H9 (cell line): ENCODE measurements at regions not wholly inside any gene's neighbourhood (a gene's known extent, or its start where the extent isn't known, plus 50 kb on each side); places are given as distances from the start of the nearest gene placed in this dataset.

Experiments used
- DNase-seq: peaks from one replicate; pipeline ENCODE4 v3.0.0-alpha.2; 2017
- H2AFZ ChIP-seq: one replicate; pipeline ENCODE4 v1.6.1; 2013; ENCODE audit warnings: mild to moderate bottlenecking, low read length, control low read depth, moderate library complexity
- H2AK5ac ChIP-seq: 2 replicates; pipeline ENCODE4 v1.6.1; 2013; ENCODE audit warnings: low read length, control low read depth, mixed read lengths; ENCODE audit not compliant: insufficient read length
- H2BK120ac ChIP-seq: one replicate; pipeline ENCODE4 v1.6.1; 2013; ENCODE audit warnings: low read depth, mild to moderate bottlenecking, low read length, control low read depth, inconsistent platforms; ENCODE audit not compliant: poor library complexity, severe bottlenecking
- H2BK12ac ChIP-seq: 2 replicates; pipeline ENCODE4 v1.6.1; 2013; ENCODE audit warnings: low read length, control low read depth, mixed read lengths, low read depth; ENCODE audit not compliant: insufficient read length
- H2BK15ac ChIP-seq: 2 replicates; pipeline ENCODE4 v1.6.1; 2013; ENCODE audit warnings: low read depth, low read length, control low read depth
- H2BK20ac ChIP-seq: one replicate; pipeline ENCODE4 v1.6.1; 2013; ENCODE audit warnings: low read depth, mild to moderate bottlenecking, low read length, control low read depth, inconsistent platforms; ENCODE audit not compliant: poor library complexity, severe bottlenecking
- H2BK5ac ChIP-seq: 2 replicates; pipeline ENCODE4 v1.6.1; 2013; ENCODE audit warnings: low read length, control low read depth, mixed read lengths; ENCODE audit not compliant: insufficient read length
- H3K14ac ChIP-seq: 2 replicates; pipeline ENCODE4 v1.6.1; 2013; ENCODE audit warnings: low read length, control low read depth; ENCODE audit not compliant: insufficient read depth
- H3K18ac ChIP-seq: 2 replicates; pipeline ENCODE4 v1.6.1; 2013; ENCODE audit warnings: low read depth, mild to moderate bottlenecking, mixed read lengths, low read length, control low read depth; ENCODE audit not compliant: insufficient read length
- H3K23ac ChIP-seq: 2 replicates; pipeline ENCODE4 v1.6.1; 2013; ENCODE audit warnings: low read length, control low read depth, mixed read lengths, low read depth; ENCODE audit not compliant: insufficient read length
- H3K23me2 ChIP-seq: 2 replicates; pipeline ENCODE4 v1.6.1; 2013; ENCODE audit warnings: low read depth, mild to moderate bottlenecking, mixed read lengths, low read length, control low read depth; ENCODE audit not compliant: insufficient read length, poor library complexity, severe bottlenecking
- H3K27ac ChIP-seq: 2 replicates; pipeline ENCODE4 v1.5.1; 2013; ENCODE audit warnings: low read length, control low read depth, mixed read lengths, low read depth; ENCODE audit not compliant: insufficient read length
- H3K27me3 ChIP-seq: 2 replicates; pipeline ENCODE4 v1.6.1; 2013; ENCODE audit warnings: low read length, control low read depth, inconsistent platforms; ENCODE audit not compliant: insufficient read depth
- H3K4ac ChIP-seq: 2 replicates; pipeline ENCODE4 v1.6.1; 2013; ENCODE audit warnings: low read depth, mild to moderate bottlenecking, control low read depth, inconsistent platforms, low read length, moderate library complexity
- H3K4me1 ChIP-seq: 2 replicates; pipeline ENCODE4 v1.6.1; 2013; ENCODE audit warnings: low read length, control low read depth, inconsistent platforms; ENCODE audit not compliant: insufficient read depth
- H3K4me2 ChIP-seq: 2 replicates; pipeline ENCODE4 v1.6.1; 2013; ENCODE audit warnings: low read length, control low read depth, mixed read lengths; ENCODE audit not compliant: insufficient read length, insufficient read depth
- H3K56ac ChIP-seq: 2 replicates; pipeline ENCODE4 v1.6.1; 2013; ENCODE audit warnings: low read depth, mild to moderate bottlenecking, mixed read lengths, low read length, control low read depth; ENCODE audit not compliant: insufficient read length
- H3K79me1 ChIP-seq: 2 replicates; pipeline ENCODE4 v1.6.1; 2013; ENCODE audit warnings: low read depth, mild to moderate bottlenecking, moderate library complexity, low read length, control low read depth, inconsistent platforms; ENCODE audit not compliant: insufficient read depth, poor library complexity, severe bottlenecking
- H3K79me2 ChIP-seq: 2 replicates; pipeline ENCODE4 v1.6.1; 2013; ENCODE audit warnings: low read length, control low read depth, inconsistent platforms; ENCODE audit not compliant: insufficient read depth
- H3K9ac ChIP-seq: 2 replicates; pipeline ENCODE4 v1.6.1; 2013; ENCODE audit warnings: low read length, control low read depth, mixed read lengths; ENCODE audit not compliant: insufficient read length; ENCODE audit errors: extremely low read depth
- H3K9me3 ChIP-seq: one replicate; pipeline ENCODE4 v1.6.1; 2013; ENCODE audit warnings: low read depth, low read length, inconsistent platforms; ENCODE audit not compliant: control insufficient read depth
- H3T11ph ChIP-seq: one replicate; pipeline ENCODE4 v1.6.1; 2013; ENCODE audit warnings: mild to moderate bottlenecking, low read length, control low read depth, inconsistent platforms
- H4K20me1 ChIP-seq: one replicate; pipeline ENCODE4 v1.6.1; 2013; ENCODE audit not compliant: control insufficient read depth, insufficient read length, insufficient read depth
- H4K5ac ChIP-seq: 2 replicates; pipeline ENCODE4 v1.6.1; 2013; ENCODE audit warnings: low read depth, mild to moderate bottlenecking, mixed read lengths, low read length, control low read depth; ENCODE audit not compliant: insufficient read length
- H4K8ac ChIP-seq: replicated peaks from 2 replicates; pipeline ENCODE4 v1.6.1; 2013; ENCODE audit warnings: low read length, control low read depth, mixed read lengths, low read depth; ENCODE audit not compliant: insufficient read length
- H4K91ac ChIP-seq: 2 replicates; pipeline ENCODE4 v1.6.1; 2013; ENCODE audit warnings: low read depth, mild to moderate bottlenecking, moderate library complexity, mixed read lengths, low read length, control low read depth; ENCODE audit not compliant: insufficient read length
- H3K27ac Mint-ChIP-seq, 3 experiments: 2 replicates in 2 of 3; 3 replicates in 1 of 3; pipeline ENCODE4 v1.8.0; 2020 to 2021; ENCODE audit warnings: mixed read lengths in 3 of 3, mild to moderate bottlenecking in 1 of 3, moderate library complexity in 1 of 3
- H3K27me3 Mint-ChIP-seq: 2 replicates; pipeline ENCODE4 v1.8.0; 2021; ENCODE audit warnings: low read depth, mild to moderate bottlenecking, moderate library complexity, mixed read lengths
- H3K36me3 Mint-ChIP-seq, 3 experiments: 2 replicates in 2 of 3; 3 replicates in 1 of 3; pipeline ENCODE4 v1.8.0; 2020 to 2021; ENCODE audit warnings: low read depth in 3 of 3, mixed read lengths in 3 of 3; ENCODE audit not compliant: insufficient read depth in 1 of 3
- H3K4me1 Mint-ChIP-seq, 2 experiments: 2 replicates each; pipeline ENCODE4 v1.8.0; 2020; ENCODE audit warnings: mixed read lengths in 2 of 2
- H3K4me3 Mint-ChIP-seq, 2 experiments: 2 replicates in 1 of 2; 3 replicates in 1 of 2; pipeline ENCODE4 v1.8.0; 2020 to 2021; ENCODE audit warnings: mild to moderate bottlenecking in 2 of 2, mixed read lengths in 2 of 2, moderate library complexity in 1 of 2
- H3K9me3 Mint-ChIP-seq, 2 experiments: 2 replicates in 1 of 2; 3 replicates in 1 of 2; pipeline ENCODE4 v1.8.0; 2020; ENCODE audit warnings: mild to moderate bottlenecking in 2 of 2, mixed read lengths in 2 of 2, moderate library complexity in 1 of 2
- WGBS: extraction: QIAGEN DNeasy Blood & Tissue Kit; methylation state at CpG from one replicate; pipeline ENCODE4 v1.1.7; 2013; ENCODE audit warnings: missing lambda C conversion rate, low lambda C conversion rate, mixed read lengths; ENCODE audit not compliant: insufficient read length; ENCODE audit errors: extremely low coverage; 5-methylcytosine and 5-hydroxymethylcytosine counted together
- TF ChIP-seq, protein P1 (sequence below): fragments of 200-600 bp; sonication (generic); conservative IDR thresholded peaks from 3 replicates; pipeline ENCODE4 v1.8.0; 2021; ENCODE audit warnings: antibody characterized with exemption, mild to moderate bottlenecking

DNA sequence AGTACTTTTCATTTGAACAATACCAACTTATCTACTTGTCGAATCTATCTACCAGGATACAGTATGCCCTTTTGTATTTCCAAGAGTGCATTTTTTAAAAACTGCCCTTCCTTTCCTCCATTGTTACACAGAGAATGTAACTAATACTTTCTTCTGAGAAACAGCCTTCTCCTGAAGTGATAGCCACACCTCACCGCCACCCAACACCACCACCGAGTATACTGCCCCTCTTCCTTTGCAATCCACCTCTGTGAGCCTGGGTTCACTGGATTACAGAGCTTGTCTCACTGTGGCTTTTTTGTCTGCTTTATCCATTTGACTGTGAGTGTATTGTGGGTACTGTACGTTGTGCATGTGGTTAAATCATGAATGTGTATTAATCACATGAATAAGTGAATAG lies 305.4 kb downstream of the KLF12 start:
- no peak overlapping the region for H3K27ac ChIP-seq
- no peak overlapping the region for H2BK5ac ChIP-seq
- H3K4me2 ChIP-seq = no peak overlapping the region
- H2AFZ ChIP-seq = no peak overlapping the region
- H3K27me3 ChIP-seq = no peaks in the 10 kb centered on the region
- TF ChIP-seq, protein P1, sequence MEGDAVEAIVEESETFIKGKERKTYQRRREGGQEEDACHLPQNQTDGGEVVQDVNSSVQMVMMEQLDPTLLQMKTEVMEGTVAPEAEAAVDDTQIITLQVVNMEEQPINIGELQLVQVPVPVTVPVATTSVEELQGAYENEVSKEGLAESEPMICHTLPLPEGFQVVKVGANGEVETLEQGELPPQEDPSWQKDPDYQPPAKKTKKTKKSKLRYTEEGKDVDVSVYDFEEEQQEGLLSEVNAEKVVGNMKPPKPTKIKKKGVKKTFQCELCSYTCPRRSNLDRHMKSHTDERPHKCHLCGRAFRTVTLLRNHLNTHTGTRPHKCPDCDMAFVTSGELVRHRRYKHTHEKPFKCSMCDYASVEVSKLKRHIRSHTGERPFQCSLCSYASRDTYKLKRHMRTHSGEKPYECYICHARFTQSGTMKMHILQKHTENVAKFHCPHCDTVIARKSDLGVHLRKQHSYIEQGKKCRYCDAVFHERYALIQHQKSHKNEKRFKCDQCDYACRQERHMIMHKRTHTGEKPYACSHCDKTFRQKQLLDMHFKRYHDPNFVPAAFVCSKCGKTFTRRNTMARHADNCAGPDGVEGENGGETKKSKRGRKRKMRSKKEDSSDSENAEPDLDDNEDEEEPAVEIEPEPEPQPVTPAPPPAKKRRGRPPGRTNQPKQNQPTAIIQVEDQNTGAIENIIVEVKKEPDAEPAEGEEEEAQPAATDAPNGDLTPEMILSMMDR = no peak
- H3K23ac ChIP-seq = no peak overlapping the region
- Mint-ChIP-seq H3K9me3 (peaks cover 0 to 1% of the 10 kb centered on the region in 2 experiments; a peak in 1 of 5 replicates), H3K4me3 (no peak overlapping the region), H3K36me3 (peaks cover 0 to 7% (median 0%) of the 10 kb centered on the region in 3 experiments; a peak in 2 of 7 replicates), H3K27me3 (no peaks in the 10 kb centered on the region), H3K4me1 (peaks cover 15 to 19% of the 10 kb centered on the region in 2 experiments), H3K27ac (no peak overlapping the region)
- H2BK12ac ChIP-seq = no peak overlapping the region
- no peak overlapping the region for H3K9ac ChIP-seq
- H3K4ac ChIP-seq = no peak overlapping the region
- no peaks in the 10 kb centered on the region for H3K79me1 ChIP-seq
- no peak overlapping the region for H3T11ph ChIP-seq
- no peak overlapping the region for H2AK5ac ChIP-seq
- no peak overlapping the region for H2BK120ac ChIP-seq
- H4K8ac ChIP-seq = no peak overlapping the region
- no peak overlapping the region for H3K56ac ChIP-seq
- H3K9me3 ChIP-seq = no peaks in the 10 kb centered on the region
- DNase-seq = no peak
- no peak overlapping the region for H4K5ac ChIP-seq
- no CpG with 5 or more reads among the region's 4 CpGs for WGBS
- no peak overlapping the region for H3K18ac ChIP-seq
- H2BK15ac ChIP-seq = no peak overlapping the region
- no peaks in the 10 kb centered on the region for H3K23me2 ChIP-seq
- no peak overlapping the region for H2BK20ac ChIP-seq
- H4K20me1 ChIP-seq = no peaks in the 10 kb centered on the region
- H3K4me1 ChIP-seq = no peaks in the 10 kb centered on the region
- no peaks in the 10 kb centered on the region for H3K79me2 ChIP-seq
- no peak overlapping the region for H3K14ac ChIP-seq
- H4K91ac ChIP-seq = no peak overlapping the region
